HG03432 (cell line): ENCODE measurements at regions not wholly inside any gene's neighbourhood (a gene's known extent, or its start where the extent isn't known, plus 50 kb on each side); places are given as distances from the start of the nearest gene placed in this dataset.
A peak's percentile ranks its signal among the peaks of the same experiment; 100 is the strongest.

Source experiments
- ATAC-seq: cut with Tn5 transposase; IDR thresholded peaks from one replicate; pipeline ENCODE4 v1.9.1; 2021; ENCODE audit warnings: mild to moderate bottlenecking, moderate library complexity; ENCODE audit not compliant: unreplicated experiment

- no peak for ATAC-seq
Measured at GRCh38 chr20:23186808-23187207, 100.7 kb upstream of the CD93 start.

GRCh38 chr20:23180451-23180921 is 94.4 kb upstream of the CD93 start:
- no peak for ATAC-seq

GRCh38 chr20:23179766-23180403 is 93.8 kb upstream of the CD93 start:
- no peak for ATAC-seq

- no peak for ATAC-seq
Measured at GRCh38 chr20:23178806-23179205, 92.7 kb upstream of the CD93 start.

GRCh38 chr20:23174821-23175220 is 88.7 kb upstream of the CD93 start:
- ATAC-seq: no peak

- ATAC-seq: no peak
Measured at GRCh38 chr20:23167431-23167830, 81.3 kb upstream of the CD93 start.

- ATAC-seq: no peak
Measured at GRCh38 chr20:23166563-23166962, 80.4 kb upstream of the CD93 start.

GRCh38 chr20:23165964-23166363 is 79.8 kb upstream of the CD93 start:
- no peak for ATAC-seq

- ATAC-seq: no peak
Measured at GRCh38 chr20:23165307-23165750, 79.2 kb upstream of the CD93 start.

GRCh38 chr20:23164176-23164601 is 78.1 kb upstream of the CD93 start:
- no peak for ATAC-seq

- ATAC-seq: no peak
Measured at GRCh38 chr20:23163562-23163961, 77.4 kb upstream of the CD93 start.

GRCh38 chr20:23162887-23163286 is 76.8 kb upstream of the CD93 start:
- no peak for ATAC-seq

GRCh38 chr20:23161968-23162696 is 76.0 kb upstream of the CD93 start:
- no peak for ATAC-seq

- ATAC-seq: peak; percentile 61
Measured at GRCh38 chr20:23161244-23161891, 75.2 kb upstream of the CD93 start.

GRCh38 chr20:23160536-23161243 is 74.6 kb upstream of the CD93 start:
- peak; percentile 4 for ATAC-seq

GRCh38 chr20:23159947-23160318 is 73.8 kb upstream of the CD93 start:
- ATAC-seq: peak; percentile 31

GRCh38 chr20:23159256-23159946 is 73.3 kb upstream of the CD93 start:
- ATAC-seq: no peak

- no peak for ATAC-seq
Measured at GRCh38 chr20:23157734-23158133, 71.6 kb upstream of the CD93 start.

GRCh38 chr20:23156842-23157423 is 70.8 kb upstream of the CD93 start:
- no peak for ATAC-seq

- ATAC-seq: no peak
Measured at GRCh38 chr20:23156170-23156841, 70.2 kb upstream of the CD93 start.
